HG02840 (cell line): ENCODE measurements at regions not wholly inside any gene's neighbourhood (a gene's known extent, or its start where the extent isn't known, plus 50 kb on each side); places are given as distances from the start of the nearest gene placed in this dataset.

Experiments used
- ATAC-seq: cut with Tn5 transposase; IDR thresholded peaks from one replicate; pipeline ENCODE4 v1.9.1; 2021; ENCODE audit warnings: mild to moderate bottlenecking, moderate library complexity, moderate number of reproducible peaks; ENCODE audit not compliant: unreplicated experiment, low FRiP score

GRCh38 chr16:86365513-86366273 lies 144.6 kb upstream of the FOXF1 start:
- no peak for ATAC-seq

DNA sequence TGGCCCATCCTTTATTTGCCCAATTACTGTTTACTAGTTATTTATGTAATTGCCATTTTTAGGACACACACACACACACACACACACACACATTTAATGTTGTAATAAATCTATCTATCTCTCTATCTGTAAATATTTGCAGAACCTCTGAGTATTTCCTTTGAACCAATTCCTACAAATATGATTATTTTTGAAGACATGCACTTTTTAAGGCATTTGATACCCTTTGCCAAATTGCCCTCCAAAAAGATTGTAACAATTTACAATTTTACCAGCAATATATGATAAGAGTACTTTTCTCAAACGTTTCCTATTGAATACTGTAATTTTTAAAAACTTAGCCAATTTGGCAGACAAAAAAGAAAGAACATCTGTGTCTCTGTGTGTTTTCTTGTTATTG lies 143.8 kb upstream of the FOXF1 start:
- ATAC-seq, result no peak

- no peak for ATAC-seq
These were observed 142.8 kb upstream of the FOXF1 start for GRCh38 chr16:86367291-86368072.

- no peak for ATAC-seq
These were observed 142.1 kb upstream of the FOXF1 start for GRCh38 chr16:86368261-86368660.

GRCh38 chr16:86370062-86370461 lies 140.3 kb upstream of the FOXF1 start:
- no peak for ATAC-seq

- ATAC-seq, result no peak
These were observed 139.1 kb upstream of the FOXF1 start for GRCh38 chr16:86371083-86371803.

GRCh38 chr16:86372193-86372592 lies 138.1 kb upstream of the FOXF1 start:
- no peak for ATAC-seq

GRCh38 chr16:86373276-86373901 lies 136.9 kb upstream of the FOXF1 start:
- no peak for ATAC-seq

DNA sequence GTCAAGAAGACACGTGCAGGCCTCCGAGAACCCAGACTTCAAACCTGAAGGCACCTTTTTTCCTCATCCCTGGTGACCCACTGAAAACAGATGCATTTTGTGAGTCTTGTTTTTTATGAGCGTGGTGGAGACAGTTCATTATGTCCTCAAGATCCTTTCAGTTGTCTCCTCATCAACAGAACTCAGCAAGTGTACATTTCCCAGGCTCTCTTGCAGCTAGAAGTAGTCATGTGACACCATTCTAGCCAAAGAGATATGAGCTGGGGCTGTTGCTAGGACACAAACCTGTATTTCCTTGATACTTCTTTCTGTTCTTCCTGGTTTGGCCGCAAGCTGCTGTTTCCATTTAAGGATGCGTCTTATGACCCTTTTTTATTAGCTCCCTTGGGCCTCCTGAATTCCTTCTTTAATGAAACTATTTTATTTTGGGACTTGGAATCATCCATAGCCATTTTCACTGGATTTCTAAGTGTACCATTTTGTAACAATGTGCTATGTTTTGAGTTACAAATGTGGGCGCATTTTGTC lies 135.7 kb upstream of the FOXF1 start:
- ATAC-seq, result no peak

DNA sequence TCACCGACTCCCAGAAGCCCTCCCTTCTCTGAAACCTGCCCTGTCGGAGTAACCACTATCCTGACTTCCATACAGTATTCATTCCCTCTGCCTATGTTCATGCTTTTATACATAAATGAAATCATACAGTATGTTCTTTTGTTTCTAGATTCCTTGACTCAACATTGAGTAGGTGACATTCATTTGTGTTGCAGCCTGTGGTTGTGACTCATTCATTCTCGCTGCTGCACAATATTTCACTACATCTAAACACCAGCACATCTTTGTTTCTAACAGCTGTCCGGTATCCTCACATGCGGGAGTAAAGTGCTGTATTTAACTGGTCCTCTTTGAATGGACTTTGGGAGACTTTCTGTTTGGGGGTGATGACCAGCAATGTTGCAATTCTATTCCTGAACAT lies 135.0 kb upstream of the FOXF1 start:
- no peak for ATAC-seq

DNA sequence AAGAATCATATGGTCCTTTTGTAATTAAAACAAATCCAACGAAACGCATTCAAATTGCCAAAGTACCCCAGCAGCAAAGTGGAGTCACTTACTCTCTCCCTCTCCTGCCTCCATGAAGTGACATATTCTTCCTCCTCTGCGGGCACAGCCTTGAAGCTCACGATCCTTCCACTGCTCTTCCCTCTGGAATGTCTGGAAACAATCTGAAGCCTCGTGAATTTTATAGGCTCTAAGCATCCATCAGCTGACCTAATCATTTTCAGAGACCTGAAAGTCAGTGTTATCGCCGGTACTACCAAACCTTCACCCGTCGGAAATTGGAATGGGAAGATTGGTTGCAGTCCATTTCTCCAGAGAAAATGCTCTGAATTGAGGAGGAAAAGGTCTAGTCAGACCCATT lies 134.5 kb upstream of the FOXF1 start:
- no peak for ATAC-seq

DNA sequence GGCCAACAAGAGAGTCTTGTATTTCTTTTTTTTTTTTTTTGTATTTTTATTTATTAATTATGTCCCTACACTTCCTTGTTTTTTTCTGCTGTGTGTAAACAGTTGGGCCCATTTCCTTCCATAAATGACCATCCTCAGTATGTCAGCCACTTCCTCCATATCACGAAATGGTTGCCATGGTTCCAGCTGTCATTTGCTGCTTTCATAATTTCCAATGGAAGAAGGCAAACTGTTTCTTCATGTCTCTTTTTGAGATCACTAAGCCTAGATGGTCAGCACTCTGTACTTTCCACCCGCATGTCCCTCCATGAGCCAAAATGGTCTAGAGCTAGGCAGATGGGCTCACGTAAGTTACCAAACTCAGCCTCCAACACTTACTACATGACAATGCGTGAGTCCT lies 133.5 kb upstream of the FOXF1 start:
- no peak for ATAC-seq

DNA sequence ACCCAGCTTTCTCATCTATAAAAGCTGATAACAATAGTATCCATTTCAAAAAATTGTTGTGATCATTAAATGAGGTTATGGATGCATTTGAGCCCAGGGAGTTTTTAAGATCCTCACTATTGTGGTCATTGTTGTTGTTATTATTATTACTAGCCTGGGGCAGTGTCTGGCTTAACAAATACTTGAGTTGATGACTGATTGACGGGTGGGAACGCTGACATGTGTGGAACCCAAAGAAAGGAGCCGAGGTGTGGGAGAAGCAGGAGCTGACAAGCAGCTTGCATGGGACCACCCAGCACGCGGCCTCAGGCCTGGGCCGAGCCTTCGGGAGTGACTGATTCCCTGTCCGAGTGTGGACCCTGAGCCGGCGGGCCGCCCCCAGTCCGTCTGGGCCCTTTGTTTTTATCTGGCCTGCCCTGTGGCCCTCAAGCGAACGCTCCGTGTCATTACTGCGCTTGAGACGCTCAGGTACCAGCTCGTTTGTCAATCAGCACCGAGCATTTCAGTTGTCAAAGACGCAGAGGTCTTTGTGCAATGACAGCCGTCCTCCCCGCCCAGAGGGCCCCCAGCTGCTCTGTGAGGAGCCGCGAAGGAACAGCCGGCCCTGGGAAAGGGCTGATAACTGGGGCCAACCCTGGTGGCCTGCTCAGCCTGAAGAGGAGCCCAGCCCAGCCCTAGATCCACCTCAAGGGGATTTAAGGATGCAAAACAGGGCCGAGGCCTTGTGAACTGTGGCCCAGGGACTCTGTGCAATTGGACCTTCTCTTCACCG lies 132.9 kb upstream of the FOXF1 start:
- no peak for ATAC-seq

- ATAC-seq, result no peak
These were observed 132.2 kb upstream of the FOXF1 start for GRCh38 chr16:86378128-86378527.

GRCh38 chr16:86378831-86379504 lies 131.4 kb upstream of the FOXF1 start:
- ATAC-seq, result no peak

DNA sequence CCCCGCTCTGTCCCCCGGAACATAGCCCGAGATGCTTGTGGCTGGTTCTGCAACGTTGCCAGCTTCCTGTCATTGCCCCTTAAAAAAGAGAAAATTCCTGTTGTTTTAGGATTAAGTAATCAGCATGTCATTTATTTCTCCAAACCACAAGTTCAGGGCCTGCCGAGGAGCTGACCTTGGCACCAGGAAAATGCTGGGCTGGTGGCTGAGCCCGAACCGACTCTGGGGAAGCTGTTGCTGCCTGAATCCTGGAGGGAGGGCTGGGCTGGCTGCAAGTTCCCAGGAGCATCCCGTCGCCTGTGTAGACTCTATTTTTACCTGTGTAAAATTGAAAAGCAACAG lies 130.9 kb upstream of the FOXF1 start:
- ATAC-seq, result no peak

DNA sequence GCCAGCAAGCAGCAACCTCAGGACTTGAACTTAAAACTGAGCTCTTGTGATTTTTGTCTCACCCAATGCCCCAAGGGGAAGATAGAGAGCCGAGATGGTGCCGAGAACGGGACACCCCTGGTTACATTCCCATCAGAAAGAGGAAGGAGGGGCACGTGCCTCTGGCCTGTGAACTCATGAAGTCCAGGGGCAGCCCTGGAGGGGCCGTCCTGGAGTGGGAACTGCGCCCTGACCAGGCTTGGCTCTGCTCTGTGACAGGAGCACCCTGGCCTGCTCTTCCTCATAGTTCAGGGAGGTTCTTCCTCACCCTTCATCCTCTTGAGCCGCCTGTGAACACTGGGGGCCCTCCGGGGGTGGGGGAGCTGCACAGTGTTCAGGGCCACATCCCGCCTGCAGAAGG lies 130.3 kb upstream of the FOXF1 start:
- ATAC-seq, result no peak

DNA sequence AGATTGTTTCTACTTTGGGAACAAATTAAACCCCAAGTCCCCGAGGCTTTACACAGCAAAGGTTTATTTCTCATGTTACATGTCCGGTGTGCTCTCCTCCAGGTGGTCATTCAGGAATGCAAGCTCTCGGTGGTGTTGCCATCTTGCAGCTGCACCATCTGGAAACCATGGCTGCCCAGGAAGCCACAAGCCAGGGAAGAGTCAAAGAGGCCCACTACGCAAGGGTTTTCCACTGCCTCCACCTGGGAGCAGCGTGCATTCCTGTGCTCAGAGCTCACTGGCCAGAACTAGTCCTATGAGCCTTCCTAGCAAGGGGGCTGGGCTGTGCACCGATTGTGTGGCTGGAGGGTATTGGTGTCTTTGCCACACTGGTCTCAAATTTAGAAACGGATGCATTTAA lies 128.8 kb upstream of the FOXF1 start:
- no peak for ATAC-seq

DNA sequence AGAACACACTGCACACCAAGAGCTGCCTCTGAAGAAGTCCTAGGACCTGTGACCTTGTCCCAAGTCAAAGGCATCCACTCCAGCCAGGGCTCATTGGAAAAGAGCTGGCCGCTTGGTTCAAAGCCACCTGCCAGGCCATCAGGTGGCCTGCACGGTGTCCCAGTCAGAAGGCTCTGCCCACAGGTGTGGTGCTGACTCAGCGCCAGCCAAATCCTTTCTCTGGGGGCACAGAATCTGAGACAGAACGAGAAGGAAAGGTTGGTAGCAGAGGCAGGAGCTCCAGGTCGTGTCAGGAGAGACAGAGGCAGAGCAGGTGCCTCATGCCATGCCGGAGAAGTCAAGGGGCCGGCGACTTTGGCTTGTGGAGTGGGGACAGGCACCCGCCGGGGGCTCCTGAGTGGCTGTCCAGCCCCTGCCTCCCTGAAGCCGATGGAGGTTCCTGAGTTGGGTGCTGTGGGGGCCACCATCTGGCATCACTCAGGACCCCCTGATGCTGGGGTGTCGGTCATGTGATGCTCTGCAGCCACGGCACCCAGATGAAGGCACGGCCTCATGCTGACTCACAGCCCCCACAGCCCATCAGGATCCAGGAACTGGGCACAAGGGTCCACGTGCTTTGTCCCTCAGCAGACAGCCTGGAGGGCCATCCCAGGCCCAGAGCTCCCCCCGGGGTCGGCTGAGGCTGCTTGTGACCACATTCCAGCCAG lies 128.1 kb upstream of the FOXF1 start:
- ATAC-seq, result no peak
